GM12878 (cell line): ENCODE measurements at regions not wholly inside any gene's neighbourhood (a gene's known extent, or its start where the extent isn't known, plus 50 kb on each side); places are given as distances from the start of the nearest gene placed in this dataset.
"Not testable (repeated sequence)": the region's sequence is repeated elsewhere in the genome, so short reads cannot be mapped to it uniquely, and the experiment has no call there.

Experiments
- CBX3 ChIP-seq: fragments of 200-600 bp; sonication (generic); IDR thresholded peaks from 2 replicates; pipeline ENCODE4 v1.6.1; 2016; ENCODE audit warnings: low read depth, borderline replicate concordance
- CTCF ChIP-seq, 3 experiments: IDR thresholded peaks in 2 of 3; conservative IDR thresholded peaks in 1 of 3; 2 replicates each; pipeline ENCODE4 v1.5.1; 2011; ENCODE audit warnings: low read depth in 3 of 3, low read length in 3 of 3, mild to moderate bottlenecking in 3 of 3, control low read depth in 2 of 3, moderate library complexity in 2 of 3, inconsistent platforms in 1 of 3, mixed read lengths in 1 of 3; ENCODE audit not compliant: control insufficient read depth in 2 of 3, insufficient read depth in 1 of 3; ENCODE audit errors: extremely low read depth in 1 of 3
- ELK1 ChIP-seq: IDR thresholded peaks from 2 replicates; pipeline ENCODE4 v1.6.1; 2012; ENCODE audit warnings: low read depth, low read length, improper control_type of control experiment
- KDM1A ChIP-seq: fragments of 200-600 bp; sonication (generic); IDR thresholded peaks from 2 replicates; pipeline ENCODE4 v1.6.1; 2016; ENCODE audit warnings: borderline replicate concordance
- POLR2A ChIP-seq: IDR thresholded peaks from 2 replicates; pipeline ENCODE4 v1.6.1; 2011; ENCODE audit warnings: low read depth, mild to moderate bottlenecking, low read length
- RAD51 ChIP-seq: fragments of 450-650 bp; IDR thresholded peaks from 2 replicates; pipeline ENCODE4 v1.6.1; 2016; ENCODE audit warnings: moderate library complexity, mild to moderate bottlenecking, inconsistent platforms

GRCh38 chr2:110269674-110270073 is 57.3 kb upstream of the MTLN start:
- not testable (repeated sequence) for TF ChIP-seq CTCF (IDR thresholded peaks at IDR 0.05 in 2 of 3, conservative IDR thresholded peaks at IDR 0.05 in 1 of 3; ENCODE audit: control insufficient read depth in 2 of 3, extremely low read depth in 1 of 3, insufficient read depth in 1 of 3, low read depth in 3 of 3, low read length in 3 of 3); RAD51; ELK1; POLR2A; CBX3; KDM1A
